HG03095 (cell line): ENCODE measurements at regions not wholly inside any gene's neighbourhood (a gene's known extent, or its start where the extent isn't known, plus 50 kb on each side); places are given as distances from the start of the nearest gene placed in this dataset.

Experiments used
- ATAC-seq: cut with Tn5 transposase; IDR thresholded peaks from one replicate; pipeline ENCODE4 v1.9.1; 2021; ENCODE audit warnings: moderate library complexity; ENCODE audit not compliant: unreplicated experiment

GRCh38 chr3:55183201-55183600, 255.3 kb upstream of the LRTM1 start:
- ATAC-seq, result no peak

GRCh38 chr3:55180936-55181535, 253.2 kb upstream of the LRTM1 start:
- no peak for ATAC-seq

GRCh38 chr3:55180161-55180560, 252.3 kb upstream of the LRTM1 start:
- ATAC-seq, result no peak

- ATAC-seq, result no peak
Measured at GRCh38 chr3:55178336-55178735, 250.5 kb upstream of the LRTM1 start.

- no peak for ATAC-seq
Measured at GRCh38 chr3:55177749-55178148, 249.9 kb upstream of the LRTM1 start.

GRCh38 chr3:55175423-55175822, 247.6 kb upstream of the LRTM1 start:
- no peak for ATAC-seq

GRCh38 chr3:55174747-55175146, 246.9 kb upstream of the LRTM1 start:
- ATAC-seq, result no peak

GRCh38 chr3:55173504-55173903, 245.6 kb upstream of the LRTM1 start:
- ATAC-seq, result no peak

GRCh38 chr3:55172913-55173312, 245.1 kb upstream of the LRTM1 start:
- ATAC-seq, result no peak

- ATAC-seq, result no peak
Measured at GRCh38 chr3:55170444-55170843, 242.6 kb upstream of the LRTM1 start.

GRCh38 chr3:55169608-55170072, 241.8 kb upstream of the LRTM1 start:
- no peak for ATAC-seq

GRCh38 chr3:55169161-55169560, 241.3 kb upstream of the LRTM1 start:
- ATAC-seq, result no peak

- no peak for ATAC-seq
Measured at GRCh38 chr3:55167586-55168317, 239.9 kb upstream of the LRTM1 start.

GRCh38 chr3:55166576-55167555, 239.0 kb upstream of the LRTM1 start:
- ATAC-seq, result peak; percentile 42

GRCh38 chr3:55165704-55166405, 238.0 kb upstream of the LRTM1 start:
- no peak for ATAC-seq

GRCh38 chr3:55165278-55165677, 237.4 kb upstream of the LRTM1 start:
- no peak for ATAC-seq

- ATAC-seq, result no peak
Measured at GRCh38 chr3:55164876-55165275, 237.0 kb upstream of the LRTM1 start.

- ATAC-seq, result no peak
Measured at GRCh38 chr3:55164191-55164590, 236.3 kb upstream of the LRTM1 start.

- ATAC-seq, result no peak
Measured at GRCh38 chr3:55163421-55163820, 235.6 kb upstream of the LRTM1 start.

- ATAC-seq, result no peak
Measured at GRCh38 chr3:55162031-55162795, 234.4 kb upstream of the LRTM1 start.
